Esophagus squamous epithelium (tissue), 5 donors: ENCODE measurements at regions not wholly inside any gene's neighbourhood (a gene's known extent, or its start where the extent isn't known, plus 50 kb on each side); places are given as distances from the start of the nearest gene placed in this dataset.

Experiments used
- DNase-seq: peaks from one replicate; lab custom pipeline; 2025; lab: John Stamatoyannopoulos, UW
- H3K27ac ChIP-seq, 4 donors: fragments of 200-600 bp; sonication (generic); one replicate each; pipeline ENCODE4 v1.5.1; 2016 to 2019; ENCODE audit warnings: mild to moderate bottlenecking in 1 of 4
- H3K27me3 ChIP-seq, 4 donors: fragments of 200-600 bp; sonication (generic); 1 replicate in 3 of 4; 2 replicates in 1 of 4; pipeline versions ENCODE4 v1.5.1 to v1.6.0; 2017 to 2021; ENCODE audit warnings: antibody characterized with exemption in 1 of 4
- H3K36me3 ChIP-seq, 3 donors: fragments of 200-600 bp; sonication (generic); one replicate each; pipeline ENCODE4 v1.5.1; 2016 to 2019
- H3K4me1 ChIP-seq, 3 donors: fragments of 200-600 bp; sonication (generic); one replicate each; pipeline ENCODE4 v1.5.1; 2017 to 2019
- H3K4me3 ChIP-seq, 4 donors: fragments of 200-600 bp; sonication (generic); 1 replicate in 3 of 4; 2 replicates in 1 of 4; pipeline ENCODE4 v1.5.1; 2016 to 2019; ENCODE audit warnings: mild to moderate bottlenecking in 2 of 4, moderate library complexity in 1 of 4
- H3K9me3 ChIP-seq, 3 donors: fragments of 200-600 bp; sonication (generic); one replicate each; pipeline ENCODE4 v1.5.1; 2016 to 2019
- CTCF ChIP-seq, 6 experiments: fragments of 450-650 bp in 4 of 6; fragments of 200-600 bp in 2 of 6; sonication (generic) in 2 of 6; IDR thresholded peaks; one replicate each; pipeline ENCODE4 v1.5.1; 2016 to 2019; ENCODE audit warnings: antibody characterized with exemption in 6 of 6, mild to moderate bottlenecking in 4 of 6, moderate library complexity in 4 of 6
- POLR2A ChIP-seq, 4 donors: fragments of 450-650 bp; IDR thresholded peaks; one replicate each; pipeline ENCODE4 v1.6.1; 2017; ENCODE audit warnings: antibody characterized with exemption in 4 of 4, mild to moderate bottlenecking in 4 of 4, moderate library complexity in 3 of 4
- WGBS, 2 donors: methylation state at CpG; one replicate each; pipeline ENCODE4 v1.1.5; 2018; 5-methylcytosine and 5-hydroxymethylcytosine counted together
- intact Hi-C: fragments of 100-400 bp; cut with DNase I; formaldehyde crosslinking; loops from one replicate; pipeline ENCODE4 v1.15.0; 2022
- donor health status: DM: yes; HTN: yes; CAD: no.

GRCh38 chr11:45428541-45429230 is 142.5 kb upstream of the SYT13 start:
- Histone ChIP-seq H3K36me3 (no peaks in the 10 kb centered on the region), H3K4me1 (no peaks in the 10 kb centered on the region), H3K27me3 (peaks cover 0 to 39% (median 0%) of the 10 kb centered on the region in 4 donors), H3K27ac (no peak overlapping the region), H3K9me3 (no peaks in the 10 kb centered on the region), H3K4me3 (no peak overlapping the region)
- TF ChIP-seq CTCF (IDR thresholded peaks at IDR 0.05) (no peak), POLR2A (IDR thresholded peaks at IDR 0.05) (no peak)
- WGBS, 2 donors, result 63 to 82% methylated on average over 7 of the region's 7 CpGs
- DNase-seq, result no peak
- intact Hi-C loops, result no loop called here

- no peaks in the 10 kb centered on the region for H3K9me3 ChIP-seq
- TF ChIP-seq POLR2A (IDR thresholded peaks at IDR 0.05) (no peak), CTCF (IDR thresholded peaks at IDR 0.05) (no peak)
- H3K4me3 ChIP-seq, result no peak overlapping the region
- no peaks in the 10 kb centered on the region for H3K36me3 ChIP-seq
- H3K4me1 ChIP-seq, result no peaks in the 10 kb centered on the region
- DNase-seq, result no peak
- no peak overlapping the region for H3K27ac ChIP-seq
- peaks cover 0 to 39% (median 0%) of the 10 kb centered on the region in 4 donors for H3K27me3 ChIP-seq
- intact Hi-C loops, result no loop called here
- WGBS, 2 donors, result 81 to 89% methylated on average over 8 to 9 of the region's 9 CpGs
These were observed 142.0 kb upstream of the SYT13 start for GRCh38 chr11:45428116-45428515.

- no peak for DNase-seq
- Histone ChIP-seq H3K27ac (no peak overlapping the region), H3K9me3 (peaks cover 0 to 3% (median 0%) of the 10 kb centered on the region in 3 donors), H3K27me3 (peaks cover 0 to 36% (median 0%) of the 10 kb centered on the region in 4 donors), H3K4me3 (no peak overlapping the region), H3K4me1 (no peaks in the 10 kb centered on the region), H3K36me3 (no peaks in the 10 kb centered on the region)
- TF ChIP-seq POLR2A (IDR thresholded peaks at IDR 0.05) (no peak), CTCF (IDR thresholded peaks at IDR 0.05) (no peak)
- intact Hi-C loops, result no loop called here
- WGBS, 2 donors, result 76 to 79% methylated on average over 6 to 9 of the region's 9 CpGs
These were observed 138.5 kb upstream of the SYT13 start for GRCh38 chr11:45424411-45425180.

GRCh38 chr11:45423475-45424120 is 137.5 kb upstream of the SYT13 start:
- Histone ChIP-seq H3K4me1 (no peaks in the 10 kb centered on the region), H3K27ac (no peak overlapping the region), H3K27me3 (peaks cover 0 to 31% (median 0%) of the 10 kb centered on the region in 4 donors), H3K4me3 (no peak overlapping the region), H3K36me3 (no peaks in the 10 kb centered on the region), H3K9me3 (peaks cover 0 to 11% (median 0%) of the 10 kb centered on the region in 3 donors)
- no peak for DNase-seq
- intact Hi-C loops, result no loop called here
- whole genome bisulfite sequencing, 2 donors, result 35 to 41% methylated on average over 3 to 7 of the region's 9 CpGs
- no peak for TF ChIP-seq CTCF (IDR thresholded peaks at IDR 0.05)
- no peak for TF ChIP-seq POLR2A (IDR thresholded peaks at IDR 0.05)

- Histone ChIP-seq H3K4me1 (no peaks in the 10 kb centered on the region), H3K9me3 (peaks cover 0 to 11% (median 0%) of the 10 kb centered on the region in 3 donors), H3K36me3 (no peaks in the 10 kb centered on the region), H3K4me3 (no peak overlapping the region), H3K27ac (no peak overlapping the region), H3K27me3 (peaks cover 0 to 28% (median 0%) of the 10 kb centered on the region in 4 donors)
- WGBS, 2 donors, result 40 to 63% methylated on average over 5 of the region's 6 CpGs
- DNase-seq, result no peak
- TF ChIP-seq CTCF (IDR thresholded peaks at IDR 0.05) (no peak), POLR2A (IDR thresholded peaks at IDR 0.05) (no peak)
- intact Hi-C loops, result no loop called here
These were observed 136.9 kb upstream of the SYT13 start for GRCh38 chr11:45423036-45423435.
